ENCODE measurements at regions not wholly inside any gene's neighbourhood (a gene's known extent, or its start where the extent isn't known, plus 50 kb on each side); places are given as distances from the start of the nearest gene placed in this dataset.

DNA sequence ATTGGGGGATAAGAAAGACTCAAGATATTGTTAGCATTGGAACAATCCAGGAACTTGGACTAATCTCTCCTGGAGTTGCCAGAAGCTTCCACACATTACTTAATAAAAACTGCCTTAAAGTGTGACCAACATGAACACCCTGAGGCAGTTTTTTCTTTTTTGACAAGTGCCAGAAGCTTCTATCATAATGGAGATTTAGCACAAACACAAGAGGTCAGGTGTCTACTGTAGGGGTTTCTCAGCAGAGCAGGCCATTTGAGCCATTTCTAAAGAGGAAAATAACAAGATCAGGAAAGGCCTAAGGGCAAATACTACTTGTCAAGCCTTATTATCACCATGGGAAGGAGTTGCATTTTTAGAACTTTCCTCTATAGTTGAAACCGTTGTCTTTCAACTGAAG lies 361.5 kb downstream of the EPM2A start (continued):
- no peak for TF ChIP-seq HDAC6 (IDR thresholded peaks at IDR 0.05; ENCODE audit: low read depth, low read length)
- TF ChIP-seq SRF (IDR thresholded peaks at IDR 0.05; ENCODE audit: low read depth, low read length): no peak
- no peak for TF ChIP-seq ATF2 (IDR thresholded peaks at IDR 0.05; ENCODE audit: low read length)
- TF ChIP-seq RFX5 (IDR thresholded peaks at IDR 0.05; ENCODE audit: borderline replicate concordance, low read depth, low read length): no peak
- no peak for TF ChIP-seq EZH2 (IDR thresholded peaks at IDR 0.05; ENCODE audit: low read depth, low read length, severe bottlenecking)
- no peak for TF ChIP-seq ASH2L (IDR thresholded peaks at IDR 0.05; ENCODE audit: low read length)

Data from H1 (cell line).